Mesendoderm (in vitro differentiated cells): ENCODE measurements at regions not wholly inside any gene's neighbourhood (a gene's known extent, or its start where the extent isn't known, plus 50 kb on each side); places are given as distances from the start of the nearest gene placed in this dataset.
"Not testable (repeated sequence)": the region's sequence is repeated elsewhere in the genome, so short reads cannot be mapped to it uniquely, and the experiment has no call there.

Source experiments
- DNase-seq: peaks from one replicate; pipeline ENCODE4 v3.0.0; 2013
- H2AK5ac ChIP-seq: 2 replicates; pipeline ENCODE4 v1.6.1; 2013; ENCODE audit warnings: low read length, inconsistent platforms
- H2BK120ac ChIP-seq: 2 replicates; pipeline ENCODE4 v1.6.1; 2013; ENCODE audit warnings: low read depth, mild to moderate bottlenecking, low read length, moderate library complexity, mixed read lengths
- H2BK15ac ChIP-seq: replicated peaks from 2 replicates; pipeline ENCODE4 v1.6.1; 2013; ENCODE audit warnings: low read depth, mild to moderate bottlenecking, moderate library complexity
- H2BK5ac ChIP-seq: 2 replicates; pipeline ENCODE4 v1.6.1; 2013; ENCODE audit warnings: low read length, inconsistent platforms
- H3K18ac ChIP-seq: 2 replicates; pipeline ENCODE4 v1.6.1; 2013; ENCODE audit warnings: mild to moderate bottlenecking, low read length, mixed read lengths
- H3K23ac ChIP-seq: one replicate; pipeline ENCODE4 v1.6.1; 2013; ENCODE audit warnings: low read length
- H3K27ac ChIP-seq: 2 replicates; pipeline ENCODE4 v1.5.1; 2013; ENCODE audit warnings: low read depth, mild to moderate bottlenecking, inconsistent platforms, low read length, moderate library complexity
- H3K27me3 ChIP-seq: 2 replicates; pipeline ENCODE4 v1.6.1; 2013; ENCODE audit warnings: low read length, control low read depth, mild to moderate bottlenecking, inconsistent platforms; ENCODE audit not compliant: insufficient read depth, poor library complexity
- H3K36me3 ChIP-seq: 2 replicates; pipeline ENCODE4 v1.6.1; 2013; ENCODE audit warnings: low read length, inconsistent platforms; ENCODE audit not compliant: control insufficient read depth, insufficient read depth
- H3K4ac ChIP-seq: one replicate; pipeline ENCODE4 v1.6.1; 2013; ENCODE audit warnings: low read depth, mild to moderate bottlenecking, low read length, moderate library complexity
- H3K4me1 ChIP-seq: 2 replicates; pipeline ENCODE4 v1.6.1; 2013; ENCODE audit warnings: low read depth, low read length, inconsistent platforms; ENCODE audit not compliant: control insufficient read depth
- H3K4me2 ChIP-seq: 2 replicates; pipeline ENCODE4 v1.6.1; 2013; ENCODE audit warnings: low read length
- H3K4me3 ChIP-seq: 2 replicates; pipeline ENCODE4 v1.5.1; 2013; ENCODE audit warnings: mild to moderate bottlenecking, low read length
- H3K56ac ChIP-seq: one replicate; pipeline ENCODE4 v1.6.1; 2013; ENCODE audit warnings: low read length
- H3K79me1 ChIP-seq: 2 replicates; pipeline ENCODE4 v1.6.1; 2013; ENCODE audit warnings: low read length, inconsistent platforms
- H3K79me2 ChIP-seq: 2 replicates; pipeline ENCODE4 v1.6.1; 2013; ENCODE audit warnings: mild to moderate bottlenecking, low read length; ENCODE audit not compliant: control insufficient read depth, insufficient read depth
- H3K9ac ChIP-seq: 2 replicates; pipeline ENCODE4 v1.6.1; 2013; ENCODE audit warnings: low read length, inconsistent platforms
- H4K5ac ChIP-seq: one replicate; pipeline ENCODE4 v1.6.1; 2013; ENCODE audit warnings: low read length
- H4K8ac ChIP-seq: one replicate; pipeline ENCODE4 v1.6.1; 2013; ENCODE audit warnings: low read depth, mild to moderate bottlenecking, control low read depth, low read length, moderate library complexity
- WGBS: extraction: QIAGEN DNeasy Blood & Tissue Kit; methylation state at CpG from one replicate; pipeline ENCODE4 v1.1.7; 2013; ENCODE audit warnings: low lambda C conversion rate, missing lambda C conversion rate; ENCODE audit not compliant: insufficient coverage; ENCODE audit errors: extremely low coverage; 5-methylcytosine and 5-hydroxymethylcytosine counted together

- H3K27me3 ChIP-seq, H3K36me3 ChIP-seq, H2BK120ac ChIP-seq, H3K56ac ChIP-seq, H3K9ac ChIP-seq, H3K23ac ChIP-seq, H2BK15ac ChIP-seq, H4K5ac ChIP-seq, H3K27ac ChIP-seq, DNase-seq, H3K4me2 ChIP-seq, H3K4me1 ChIP-seq, H4K8ac ChIP-seq, H3K4ac ChIP-seq, H3K4me3 ChIP-seq, H3K18ac ChIP-seq, H2AK5ac ChIP-seq, H3K79me1 ChIP-seq, H3K79me2 ChIP-seq, H2BK5ac ChIP-seq: not testable (repeated sequence)
- no CpG with 5 or more reads among the region's 1 CpG for WGBS
These were observed 3321.3 kb upstream of the OR11H1 start for GRCh38 chr22:12206687-12207086.
